Spinal cord (tissue), 9 donors: ENCODE measurements at regions not wholly inside any gene's neighbourhood (a gene's known extent, or its start where the extent isn't known, plus 50 kb on each side); places are given as distances from the start of the nearest gene placed in this dataset.

Experiments used
- DNase-seq, 6 donors: peaks; one replicate each; pipeline versions ENCODE4 v3.0.0 to v3.0.0-alpha.2; 2013 to 2015; ENCODE audit warnings: low spot score in 6 of 6, low read depth in 4 of 6
- H3K27ac ChIP-seq: one replicate; pipeline ENCODE4 v1.5.1; 2013; ENCODE audit warnings: low read depth, low read length, control low read depth
- H3K27me3 ChIP-seq: one replicate; pipeline ENCODE4 v1.6.1; 2013; ENCODE audit warnings: low read length; ENCODE audit not compliant: control insufficient read depth, insufficient read depth
- H3K36me3 ChIP-seq: one replicate; pipeline ENCODE4 v1.6.1; 2013; ENCODE audit warnings: low read length; ENCODE audit not compliant: control insufficient read depth, insufficient read depth
- H3K4me1 ChIP-seq: one replicate; pipeline ENCODE4 v1.6.1; 2013; ENCODE audit warnings: low read length; ENCODE audit not compliant: control insufficient read depth, insufficient read depth
- H3K4me3 ChIP-seq: one replicate; pipeline ENCODE4 v1.5.1; 2013; ENCODE audit warnings: low read depth, low read length, control low read depth
- H3K9me3 ChIP-seq: one replicate; pipeline ENCODE4 v1.6.1; 2013; ENCODE audit warnings: low read length; ENCODE audit not compliant: control insufficient read depth, insufficient read depth
- WGBS: methylation state at CpG from one replicate; pipeline ENCODE4 v1.1.5; 2013; ENCODE audit warnings: missing lambda C conversion rate; ENCODE audit not compliant: insufficient coverage; 5-methylcytosine and 5-hydroxymethylcytosine counted together
- donor health status: healthy.

DNA sequence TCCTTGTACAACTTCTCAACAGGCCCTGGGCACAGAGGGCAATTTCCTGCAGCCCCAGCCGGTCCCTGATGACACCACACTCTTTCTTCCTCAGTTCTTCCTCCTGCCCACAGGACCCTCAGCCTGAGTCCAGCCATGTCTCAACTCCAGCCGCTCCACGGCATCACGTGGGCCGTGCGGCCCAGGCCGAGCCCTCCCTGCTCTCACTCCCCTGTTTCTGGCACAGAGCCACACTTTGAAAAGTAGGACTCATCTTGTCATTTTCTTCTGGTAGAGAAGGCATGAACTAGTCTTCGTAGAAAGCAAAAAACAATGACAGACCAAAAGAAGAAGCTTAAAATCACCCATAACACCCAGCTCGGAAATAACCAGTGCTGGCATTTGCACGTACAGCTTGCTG is 404.7 kb upstream of the IRX1 start:
- DNase-seq = no peak
- no peak overlapping the region for H3K4me3 ChIP-seq
- H3K27ac ChIP-seq = no peak overlapping the region
- H3K27me3 ChIP-seq = peaks cover 35% of the 10 kb centered on the region
- H3K4me1 ChIP-seq = peaks cover 6% of the 10 kb centered on the region
- WGBS = 94% methylated on average over 1 of the region's 10 CpGs
- no peaks in the 10 kb centered on the region for H3K9me3 ChIP-seq
- no peaks in the 10 kb centered on the region for H3K36me3 ChIP-seq

- Histone ChIP-seq H3K4me1 (peaks cover 9% of the 10 kb centered on the region), H3K27ac (no peak overlapping the region), H3K9me3 (no peaks in the 10 kb centered on the region), H3K36me3 (no peaks in the 10 kb centered on the region), H3K27me3 (peaks cover 35% of the 10 kb centered on the region), H3K4me3 (no peak overlapping the region)
- no CpG with 5 or more reads among the region's 1 CpG for WGBS
- no peak for DNase-seq
These were observed 405.2 kb upstream of the IRX1 start for GRCh38 chr5:3190433-3190832.

GRCh38 chr5:3187771-3188425 is 407.7 kb upstream of the IRX1 start:
- WGBS = 80% methylated on average over 13 of the region's 28 CpGs

DNA sequence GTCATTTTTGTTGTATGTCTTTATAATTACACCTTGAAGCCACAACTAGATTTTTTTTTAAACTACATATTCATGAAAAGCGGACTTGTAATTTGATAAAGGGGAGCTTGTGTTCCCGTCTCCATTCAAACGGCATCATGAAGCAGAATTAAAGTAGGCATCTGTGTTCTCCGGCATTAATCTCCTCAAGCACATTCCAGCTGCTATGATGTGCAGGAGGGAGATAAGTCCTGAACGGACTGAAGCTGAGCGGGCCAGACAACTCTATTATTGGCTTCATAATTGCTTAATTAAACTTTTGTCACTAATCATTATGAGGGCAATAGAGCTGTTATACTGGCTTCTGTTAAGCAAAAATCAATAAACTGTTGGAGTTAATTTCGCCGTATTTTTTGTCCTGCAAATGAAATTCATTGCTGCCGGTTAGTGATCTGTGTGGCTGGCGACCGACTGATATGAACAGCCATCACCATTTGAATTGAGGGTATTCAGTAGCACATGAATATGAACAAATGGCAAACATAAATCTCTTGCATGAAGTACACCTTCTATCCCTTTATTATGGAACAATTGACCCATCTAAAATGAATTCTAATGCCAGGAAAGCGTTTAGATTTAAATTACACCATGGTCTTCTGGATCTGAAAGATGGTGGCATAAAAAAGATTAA is 408.8 kb upstream of the IRX1 start:
- Histone ChIP-seq H3K9me3 (no peaks in the 10 kb centered on the region), H3K27me3 (peaks cover 35% of the 10 kb centered on the region), H3K4me1 (peaks cover 7% of the 10 kb centered on the region), H3K27ac (no peak overlapping the region), H3K4me3 (no peak overlapping the region), H3K36me3 (no peaks in the 10 kb centered on the region)
- 20% methylated on average over 4 of the region's 12 CpGs for WGBS
- peak in 2 of 6 donors; percentile 69 to 84 for DNase-seq

More at GRCh38 chr5:3187771-3188425, 407.7 kb upstream of the IRX1 start:
- Histone ChIP-seq H3K36me3 (no peaks in the 10 kb centered on the region), H3K4me1 (peaks cover 7% of the 10 kb centered on the region), H3K4me3 (no peak overlapping the region), H3K27me3 (peaks cover 28% of the 10 kb centered on the region), H3K27ac (no peak overlapping the region), H3K9me3 (no peaks in the 10 kb centered on the region)
- DNase-seq = peak in 1 of 6 donors; percentile 56

- Histone ChIP-seq H3K9me3 (no peaks in the 10 kb centered on the region), H3K4me1 (peaks cover 11% of the 10 kb centered on the region), H3K27ac (no peak overlapping the region), H3K4me3 (no peak overlapping the region), H3K27me3 (peaks cover 36% of the 10 kb centered on the region), H3K36me3 (no peaks in the 10 kb centered on the region)
- WGBS = 77% methylated on average over 5 of the region's 7 CpGs
- DNase-seq = no peak
These were observed 409.5 kb upstream of the IRX1 start for GRCh38 chr5:3186156-3186555.

GRCh38 chr5:3185488-3185887 is 410.1 kb upstream of the IRX1 start:
- no peak overlapping the region for H3K4me3 ChIP-seq
- DNase-seq = no peak
- no peak overlapping the region for H3K27ac ChIP-seq
- H3K9me3 ChIP-seq = no peaks in the 10 kb centered on the region
- 41% methylated on average over 6 of the region's 12 CpGs for WGBS
- H3K27me3 ChIP-seq = peaks cover 35% of the 10 kb centered on the region
- H3K36me3 ChIP-seq = no peaks in the 10 kb centered on the region
- peaks cover 11% of the 10 kb centered on the region for H3K4me1 ChIP-seq

DNA sequence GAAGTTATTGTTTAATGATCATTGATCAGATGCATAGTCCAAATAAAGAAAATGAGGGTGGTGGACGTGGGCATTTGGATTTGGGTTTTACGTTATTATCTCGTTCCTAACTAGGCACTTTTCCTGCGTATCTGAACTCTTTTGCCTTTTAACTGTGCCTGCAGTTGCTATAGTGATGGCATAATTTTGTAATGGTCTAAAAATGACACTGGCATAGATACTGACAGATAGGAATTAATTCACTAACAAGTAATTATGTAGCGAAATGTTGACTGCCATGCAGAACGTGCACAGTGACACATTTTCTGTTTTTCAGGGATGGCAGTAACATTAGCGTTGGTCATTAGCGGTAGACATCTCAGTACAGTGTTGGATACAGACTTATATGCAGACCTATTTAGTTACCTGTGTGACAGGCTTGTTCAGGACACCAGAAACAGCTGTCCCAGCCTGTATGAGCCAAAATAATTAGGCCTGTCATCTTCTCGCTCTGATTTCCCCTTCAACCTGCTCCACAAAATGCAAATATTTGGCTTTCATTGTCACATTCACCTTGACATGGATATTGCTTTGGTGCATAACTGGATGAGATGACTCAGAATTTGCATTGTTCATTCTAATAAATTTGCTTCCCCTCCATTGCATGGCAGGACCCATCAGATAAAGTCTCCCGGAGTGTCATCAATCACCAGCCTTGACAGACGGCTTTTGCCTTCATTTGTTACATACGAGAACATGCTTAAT is 413.3 kb upstream of the IRX1 start:
- WGBS = 63% methylated on average over 8 of the region's 12 CpGs
- peaks cover 31% of the 10 kb centered on the region for H3K27me3 ChIP-seq
- H3K9me3 ChIP-seq = no peaks in the 10 kb centered on the region
- H3K4me1 ChIP-seq = peaks cover 16% of the 10 kb centered on the region
- H3K27ac ChIP-seq = no peak overlapping the region
- H3K4me3 ChIP-seq = no peak overlapping the region
- H3K36me3 ChIP-seq = no peaks in the 10 kb centered on the region
- DNase-seq = peak in 2 of 6 donors; percentile 32 to 66

DNA sequence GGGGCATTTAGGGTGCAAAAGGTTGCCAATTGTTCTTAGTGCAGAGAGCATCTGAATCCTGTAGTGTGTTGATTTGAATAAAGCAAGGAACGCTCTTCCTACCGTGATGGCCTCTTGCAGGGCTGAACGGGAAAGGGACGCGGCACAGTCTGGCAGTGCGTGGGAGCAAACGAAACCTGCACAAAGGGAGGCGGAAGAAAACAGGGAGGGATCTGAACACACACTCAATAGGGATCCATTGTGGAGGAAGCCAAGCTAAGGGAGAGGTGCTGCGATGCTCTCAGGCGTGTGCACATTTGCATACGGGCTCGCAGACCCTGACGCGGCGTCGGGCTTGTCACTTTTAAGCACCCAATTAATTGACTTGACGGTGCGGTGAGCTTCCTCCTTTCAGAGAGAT is 414.0 kb upstream of the IRX1 start:
- H3K27ac ChIP-seq = no peak overlapping the region
- 32% methylated on average over 16 of the region's 18 CpGs for WGBS
- H3K4me1 ChIP-seq = peaks cover 16% of the 10 kb centered on the region
- H3K27me3 ChIP-seq = peaks cover 27% of the 10 kb centered on the region
- peak overlapping the region; percentile 4 for H3K4me3 ChIP-seq
- DNase-seq = peak in 2 of 6 donors; percentile 48 to 83
- no peaks in the 10 kb centered on the region for H3K36me3 ChIP-seq
- H3K9me3 ChIP-seq = no peaks in the 10 kb centered on the region

DNA sequence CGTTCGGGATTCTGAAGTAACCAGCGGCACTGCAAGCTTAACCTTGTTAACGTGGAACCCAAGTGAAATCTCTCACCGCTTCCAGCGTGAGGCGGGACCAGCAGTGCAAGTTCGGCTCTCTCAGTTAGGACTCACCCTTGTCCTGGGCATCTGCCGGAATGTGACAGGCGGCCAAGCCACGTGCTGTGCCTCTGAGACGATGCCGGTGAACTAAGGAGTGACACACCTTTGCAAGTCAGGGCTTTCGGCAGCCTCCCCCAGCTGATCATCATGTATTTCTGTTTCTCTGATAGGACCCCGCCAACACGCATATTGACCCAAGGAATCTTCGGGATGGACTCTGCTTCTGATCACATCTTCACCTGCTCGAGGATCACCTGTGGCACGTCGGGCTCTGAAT is 415.0 kb upstream of the IRX1 start:
- 91% methylated on average over 20 of the region's 20 CpGs for WGBS
- no peak for DNase-seq
- Histone ChIP-seq H3K4me1 (peaks cover 13% of the 10 kb centered on the region), H3K27me3 (peaks cover 21% of the 10 kb centered on the region), H3K4me3 (no peak overlapping the region), H3K9me3 (no peaks in the 10 kb centered on the region), H3K36me3 (no peaks in the 10 kb centered on the region), H3K27ac (no peak overlapping the region)
